HepG2 (cell line): ENCODE measurements at regions not wholly inside any gene's neighbourhood (a gene's known extent, or its start where the extent isn't known, plus 50 kb on each side); places are given as distances from the start of the nearest gene placed in this dataset.

ENCODE experiments used
- ARID4A ChIP-seq: sonication (generic); formaldehyde crosslinking; IDR thresholded peaks from 2 replicates; pipeline ENCODE4 v1.5.0; 2020; ENCODE audit warnings: mild to moderate bottlenecking, missing genetic modification reagents, borderline replicate concordance
- CSRNP1 ChIP-seq: sonication (generic); formaldehyde crosslinking; IDR thresholded peaks from 2 replicates; pipeline ENCODE4 v1.8.1; 2023; ENCODE audit warnings: mild to moderate bottlenecking, missing genetic modification reagents
- DZIP1 ChIP-seq: sonication (generic); formaldehyde crosslinking; IDR thresholded peaks from 2 replicates; pipeline ENCODE4 v1.5.0; 2020; ENCODE audit warnings: mild to moderate bottlenecking, missing genetic modification reagents
- KDM2A ChIP-seq: sonication (generic); formaldehyde crosslinking; IDR thresholded peaks from 2 replicates; pipeline ENCODE4 v1.4.0; 2020; ENCODE audit warnings: low read depth, missing genetic modification reagents, borderline replicate concordance
- NFIB ChIP-seq: sonication (generic); formaldehyde crosslinking; IDR thresholded peaks from 2 replicates; pipeline ENCODE4 v1.9.0; 2021; ENCODE audit warnings: missing genetic modification reagents, mild to moderate bottlenecking, borderline replicate concordance
- POGK ChIP-seq: sonication (generic); formaldehyde crosslinking; conservative IDR thresholded peaks from 2 replicates; pipeline ENCODE4 v1.8.0; 2022; ENCODE audit warnings: mild to moderate bottlenecking, moderate library complexity, missing genetic modification reagents
- RXRB ChIP-seq: IDR thresholded peaks from 2 replicates; pipeline ENCODE4 v1.6.1; 2016; ENCODE audit warnings: borderline replicate concordance, missing genetic modification reagents, missing compliant biosample characterization
- SRY ChIP-seq: sonication (generic); formaldehyde crosslinking; IDR thresholded peaks from 2 replicates; pipeline ENCODE4 v1.8.0; 2022; ENCODE audit warnings: mild to moderate bottlenecking, missing genetic modification reagents
- STAT6 ChIP-seq: sonication (generic); formaldehyde crosslinking; IDR thresholded peaks from 2 replicates; pipeline ENCODE4 v1.4.0; 2020; ENCODE audit warnings: missing genetic modification reagents, mild to moderate bottlenecking, borderline replicate concordance
- ZBTB34 ChIP-seq: sonication (generic); formaldehyde crosslinking; IDR thresholded peaks from 2 replicates; pipeline ENCODE4 v1.8.0; 2022; ENCODE audit warnings: mild to moderate bottlenecking, missing genetic modification reagents
- ZNF17 ChIP-seq: sonication (generic); formaldehyde crosslinking; IDR thresholded peaks from 2 replicates; pipeline ENCODE4 v1.5.0; 2020; ENCODE audit warnings: mild to moderate bottlenecking, missing genetic modification reagents
- ZNF282 ChIP-seq: fragments of 450-650 bp; IDR thresholded peaks from 2 replicates; pipeline ENCODE4 v1.6.1; 2018; ENCODE audit not compliant: partially characterized antibody
- ZNF382 ChIP-seq: sonication (generic); formaldehyde crosslinking; IDR thresholded peaks from 2 replicates; pipeline ENCODE4 v1.5.0; 2020; ENCODE audit warnings: missing genetic modification reagents, mild to moderate bottlenecking, borderline replicate concordance
- ZNF432 ChIP-seq: sonication (generic); formaldehyde crosslinking; IDR thresholded peaks from 2 replicates; pipeline ENCODE4 v1.5.0; 2020; ENCODE audit warnings: missing genetic modification reagents, mild to moderate bottlenecking, borderline replicate concordance

- TF ChIP-seq CSRNP1 (CRISPR knock-in tag) (no peak), ZNF382 (CRISPR knock-in tag) (no peak), SRY (no peak), NFIB (CRISPR knock-in tag) (no peak), RXRB (CRISPR knock-in tag) (no peak), ZBTB34 (CRISPR knock-in tag) (no peak), KDM2A (CRISPR knock-in tag) (no peak), POGK (no peak), ARID4A (CRISPR knock-in tag) (no peak), STAT6 (CRISPR knock-in tag) (no peak), ZNF282 (no peak), ZNF432 (CRISPR knock-in tag) (no peak), ZNF17 (no peak), DZIP1 (no peak)
These were observed 976.6 kb upstream of the SORCS1 start (continued) for GRCh38 chr10:108141064-108141463.
